Spleen (tissue), 11 donors: ENCODE measurements at regions not wholly inside any gene's neighbourhood (a gene's known extent, or its start where the extent isn't known, plus 50 kb on each side); places are given as distances from the start of the nearest gene placed in this dataset.

Experiments used
- DNase-seq: peaks from one replicate; pipeline ENCODE4 v3.0.0-alpha.2; 2020
- H3K27ac ChIP-seq, 8 donors: fragments of 200-600 bp; sonication (generic) in 7 of 8; 1 replicate in 4 of 8; 2 replicates in 4 of 8; pipeline versions ENCODE4 v1.5.0 to v1.8.0; 2016 to 2021; ENCODE audit warnings: inconsistent platforms in 4 of 8, mild to moderate bottlenecking in 4 of 8, moderate library complexity in 1 of 8
- H3K27me3 ChIP-seq, 7 donors: fragments of 200-600 bp; sonication (generic) in 6 of 7; replicated peaks in 1 of 7; 1 replicate in 4 of 7; 2 replicates in 3 of 7; pipeline versions ENCODE4 v1.5.0 to v1.8.0; 2016 to 2021; ENCODE audit warnings: inconsistent platforms in 3 of 7, mild to moderate bottlenecking in 1 of 7
- H3K36me3 ChIP-seq, 6 donors: fragments of 200-600 bp; sonication (generic) in 5 of 6; 1 replicate in 4 of 6; 2 replicates in 2 of 6; pipeline versions ENCODE4 v1.5.0 to v1.8.0; 2016 to 2021; ENCODE audit warnings: inconsistent platforms in 2 of 6
- H3K4me1 ChIP-seq, 6 donors: fragments of 200-600 bp; sonication (generic) in 5 of 6; 1 replicate in 3 of 6; 2 replicates in 3 of 6; pipeline versions ENCODE4 v1.5.0 to v1.8.0; 2016 to 2021; ENCODE audit warnings: inconsistent platforms in 3 of 6
- H3K4me3 ChIP-seq, 8 donors: fragments of 200-600 bp; sonication (generic) in 7 of 8; 1 replicate in 4 of 8; 2 replicates in 4 of 8; pipeline versions ENCODE4 v1.5.0 to v1.8.0; 2016 to 2021; ENCODE audit warnings: inconsistent platforms in 4 of 8, mild to moderate bottlenecking in 4 of 8, moderate library complexity in 2 of 8
- H3K9me3 ChIP-seq, 8 donors: fragments of 200-600 bp; sonication (generic) in 7 of 8; 1 replicate in 4 of 8; 2 replicates in 4 of 8; pipeline versions ENCODE4 v1.5.0 to v1.8.0; 2016 to 2021; ENCODE audit warnings: inconsistent platforms in 4 of 8
- CTCF ChIP-seq, 11 experiments: fragments of 200-600 bp in 7 of 11; fragments of 450-650 bp in 4 of 11; sonication (generic) in 4 of 11; IDR thresholded peaks in 8 of 11; conservative IDR thresholded peaks in 3 of 11; 1 replicate in 7 of 11; 2 replicates in 4 of 11; pipeline versions ENCODE4 v1.4.0 to v1.8.0; 2016 to 2021; ENCODE audit warnings: antibody characterized with exemption in 11 of 11, inconsistent platforms in 4 of 11, mild to moderate bottlenecking in 1 of 11
- POLR2A ChIP-seq, 3 donors: fragments of 450-650 bp; IDR thresholded peaks; one replicate each; pipeline ENCODE4 v1.5.1; 2017; ENCODE audit warnings: antibody characterized with exemption in 3 of 3, mild to moderate bottlenecking in 1 of 3
- POLR2AphosphoS5 ChIP-seq, 3 donors: sonication (generic); formaldehyde crosslinking; IDR thresholded peaks; one replicate each; pipeline ENCODE4 v1.5.1; 2017; ENCODE audit warnings: antibody characterized with exemption in 3 of 3
- WGBS, 5 donors: extraction: QIAGEN DNeasy Blood & Tissue Kit in 3 of 5; methylation state at CpG; one replicate each; pipeline versions ENCODE4 v1.1.5 to v1.1.7; 2013 to 2018; 5-methylcytosine and 5-hydroxymethylcytosine counted together
- intact Hi-C: fragments of 100-400 bp; cut with DNase I; formaldehyde crosslinking; loops from one replicate; pipeline ENCODE4 v1.15.0; 2023; ENCODE audit warnings: low total_unique reads
- donor health status: healthy with polysubstance abuse.
- donor health status: DM: no; HTN: no; CAD: no; lungs with moderate emphysema.
- donor health status: DM: no; HTN: no; CAD: no.
- donor health status: Bipolar disorder and iron deficiency.
- donor health status: healthy.
- donor health status: DM: no; HTN: no; CAD: no.
- donor health status: DM: yes; HTN: yes; CAD: no.

DNA sequence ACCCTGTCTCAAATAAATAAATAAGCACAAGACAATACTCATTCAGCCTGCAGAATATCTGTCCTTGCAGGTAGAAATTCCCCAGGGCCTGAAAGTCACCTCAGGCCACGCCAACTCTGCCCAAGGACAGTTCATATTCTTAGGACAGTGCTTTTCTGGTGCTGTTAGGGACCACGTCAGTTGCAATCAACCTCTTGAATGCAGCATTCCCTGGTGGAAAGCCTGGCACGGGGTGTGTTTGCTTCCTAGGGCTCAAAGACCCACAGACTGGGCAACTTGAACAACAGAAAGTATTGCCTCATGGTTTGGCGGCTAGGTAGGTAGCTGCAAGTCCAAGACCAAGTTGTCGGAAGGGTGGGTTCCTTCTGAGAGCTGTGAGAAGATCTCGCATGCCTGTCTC is 160.3 kb downstream of the KCTD15 start:
- Histone ChIP-seq H3K4me3 (no peak overlapping the region), H3K9me3 (no peaks in the 10 kb centered on the region), H3K4me1 (no peaks in the 10 kb centered on the region), H3K36me3 (no peaks in the 10 kb centered on the region), H3K27me3 (peaks cover 0 to 17% (median 0%) of the 10 kb centered on the region in 7 donors), H3K27ac (no peak overlapping the region)
- WGBS, 5 donors = 79 to 83% (median 81%) methylated on average over 6 of the region's 6 CpGs
- no peak for DNase-seq
- no peak for TF ChIP-seq POLR2AphosphoS5 (IDR thresholded peaks at IDR 0.05)
- no peak for TF ChIP-seq POLR2A (IDR thresholded peaks at IDR 0.05)
- no peak for TF ChIP-seq CTCF (IDR thresholded peaks at IDR 0.05 in 8 of 11, conservative IDR thresholded peaks at IDR 0.05 in 3 of 11)
- intact Hi-C loops = no loop called here

- 83 to 93% (median 86%) methylated on average over 2 of the region's 2 CpGs for WGBS, 5 donors
- Histone ChIP-seq H3K27me3 (peaks cover 0 to 17% (median 0%) of the 10 kb centered on the region in 7 donors), H3K36me3 (no peaks in the 10 kb centered on the region), H3K9me3 (no peaks in the 10 kb centered on the region), H3K4me3 (no peak overlapping the region), H3K27ac (no peak overlapping the region), H3K4me1 (no peaks in the 10 kb centered on the region)
- intact Hi-C loops = no loop called here
- no peak for TF ChIP-seq CTCF (IDR thresholded peaks at IDR 0.05 in 8 of 11, conservative IDR thresholded peaks at IDR 0.05 in 3 of 11)
- no peak for TF ChIP-seq POLR2A (IDR thresholded peaks at IDR 0.05)
- no peak for TF ChIP-seq POLR2AphosphoS5 (IDR thresholded peaks at IDR 0.05)
- no peak for DNase-seq
Observed at GRCh38 chr19:33957804-33958203, 161.1 kb downstream of the KCTD15 start.

DNA sequence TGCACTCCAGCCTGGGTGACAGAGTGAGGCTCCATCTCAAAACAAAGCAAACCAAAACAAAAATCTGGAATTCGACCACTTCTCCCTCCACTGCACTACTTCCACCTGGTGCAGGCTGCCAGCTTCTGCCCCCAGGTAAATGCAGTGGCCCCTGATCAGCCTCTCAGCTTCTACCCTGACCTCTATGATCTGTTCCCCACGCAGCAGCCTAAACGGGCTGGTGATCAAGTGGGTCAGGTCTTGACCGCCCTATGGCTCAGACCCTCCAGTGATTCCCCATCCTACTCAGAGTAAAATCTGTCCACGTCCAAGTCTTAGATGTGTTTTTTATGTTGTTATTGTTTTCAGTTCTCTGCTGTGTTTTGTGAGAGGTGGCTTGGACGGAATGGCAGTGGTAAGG is 163.9 kb downstream of the KCTD15 start:
- peaks cover 0 to 17% (median 0%) of the 10 kb centered on the region in 7 donors for H3K27me3 ChIP-seq
- H3K27ac ChIP-seq = no peak overlapping the region
- intact Hi-C loops = no loop called here
- WGBS, 5 donors = 57 to 70% (median 63%) methylated on average over 6 of the region's 6 CpGs
- H3K36me3 ChIP-seq = no peaks in the 10 kb centered on the region
- DNase-seq = no peak
- peaks cover 0 to under 1% (median 0%) of the 10 kb centered on the region in 8 donors for H3K9me3 ChIP-seq
- no peak overlapping the region for H3K4me3 ChIP-seq
- no peaks in the 10 kb centered on the region for H3K4me1 ChIP-seq
- TF ChIP-seq POLR2A (IDR thresholded peaks at IDR 0.05) (no peak), CTCF (IDR thresholded peaks at IDR 0.05 in 8 of 11, conservative IDR thresholded peaks at IDR 0.05 in 3 of 11) (no peak), POLR2AphosphoS5 (IDR thresholded peaks at IDR 0.05) (no peak)

DNA sequence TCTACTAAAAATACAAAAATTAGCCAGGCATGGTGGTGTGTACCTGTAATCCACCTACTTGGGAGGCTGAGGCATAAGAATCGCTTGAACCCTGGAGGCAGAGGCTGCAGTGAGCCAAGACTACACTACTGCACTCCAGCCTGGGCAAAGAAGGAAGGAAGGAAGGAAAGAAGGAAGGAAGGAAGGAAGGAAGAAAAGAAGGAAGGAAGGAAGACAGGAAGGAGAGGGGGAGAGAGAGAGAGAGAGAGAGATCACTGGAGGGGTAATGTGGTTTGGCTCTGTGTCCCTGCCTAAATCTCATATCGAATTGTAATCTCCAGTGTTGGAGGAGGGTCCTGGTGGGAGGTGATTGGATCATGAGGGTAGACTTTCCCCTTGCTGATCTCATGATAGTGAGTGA is 165.5 kb downstream of the KCTD15 start:
- no peaks in the 10 kb centered on the region for H3K4me1 ChIP-seq
- peaks cover 0 to 11% (median 0%) of the 10 kb centered on the region in 7 donors for H3K27me3 ChIP-seq
- peaks cover 0 to 17% (median 10%) of the 10 kb centered on the region in 8 donors for H3K9me3 ChIP-seq
- H3K36me3 ChIP-seq = no peaks in the 10 kb centered on the region
- 84 to 93% (median 90%) methylated on average over 2 of the region's 2 CpGs for WGBS, 5 donors
- TF ChIP-seq POLR2AphosphoS5 (IDR thresholded peaks at IDR 0.05) (no peak), CTCF (IDR thresholded peaks at IDR 0.05 in 8 of 11, conservative IDR thresholded peaks at IDR 0.05 in 3 of 11) (no peak), POLR2A (IDR thresholded peaks at IDR 0.05) (no peak)
- intact Hi-C loops = no loop called here
- DNase-seq = no peak
- no peak overlapping the region for H3K4me3 ChIP-seq
- no peak overlapping the region for H3K27ac ChIP-seq
